ENCODE measurements at regions not wholly inside any gene's neighbourhood (a gene's known extent, or its start where the extent isn't known, plus 50 kb on each side); places are given as distances from the start of the nearest gene placed in this dataset.

DNA sequence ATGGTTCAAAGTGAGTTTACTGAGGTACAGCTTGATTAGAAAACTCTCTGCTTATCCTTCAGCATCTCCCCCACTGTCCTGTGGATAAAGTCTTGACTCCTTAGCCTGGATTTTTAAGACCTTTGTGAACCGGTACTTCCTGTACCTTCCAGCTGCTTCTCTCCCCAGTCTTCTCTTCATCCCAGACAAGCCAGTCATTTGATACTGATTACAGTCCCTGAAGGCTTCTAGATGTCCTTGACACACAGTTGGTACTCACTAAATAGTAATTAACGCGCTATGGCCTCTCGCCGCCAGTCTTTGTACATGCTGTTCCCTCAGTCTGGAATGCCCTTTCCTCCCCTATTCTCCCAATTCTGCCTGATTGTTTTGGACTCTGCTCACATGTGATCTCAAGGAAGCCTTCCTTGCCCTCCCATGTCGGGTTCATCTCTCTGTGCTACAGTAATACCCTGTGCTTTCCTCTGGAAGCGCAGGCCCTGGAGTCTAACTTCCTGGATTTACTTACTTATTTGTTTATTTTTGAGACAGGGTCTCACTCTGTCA lies 50.6 kb upstream of the PTGR2 start:
- DNase-seq (ENCODE audit: low read depth in 3 of 3), result no peak

DNA sequence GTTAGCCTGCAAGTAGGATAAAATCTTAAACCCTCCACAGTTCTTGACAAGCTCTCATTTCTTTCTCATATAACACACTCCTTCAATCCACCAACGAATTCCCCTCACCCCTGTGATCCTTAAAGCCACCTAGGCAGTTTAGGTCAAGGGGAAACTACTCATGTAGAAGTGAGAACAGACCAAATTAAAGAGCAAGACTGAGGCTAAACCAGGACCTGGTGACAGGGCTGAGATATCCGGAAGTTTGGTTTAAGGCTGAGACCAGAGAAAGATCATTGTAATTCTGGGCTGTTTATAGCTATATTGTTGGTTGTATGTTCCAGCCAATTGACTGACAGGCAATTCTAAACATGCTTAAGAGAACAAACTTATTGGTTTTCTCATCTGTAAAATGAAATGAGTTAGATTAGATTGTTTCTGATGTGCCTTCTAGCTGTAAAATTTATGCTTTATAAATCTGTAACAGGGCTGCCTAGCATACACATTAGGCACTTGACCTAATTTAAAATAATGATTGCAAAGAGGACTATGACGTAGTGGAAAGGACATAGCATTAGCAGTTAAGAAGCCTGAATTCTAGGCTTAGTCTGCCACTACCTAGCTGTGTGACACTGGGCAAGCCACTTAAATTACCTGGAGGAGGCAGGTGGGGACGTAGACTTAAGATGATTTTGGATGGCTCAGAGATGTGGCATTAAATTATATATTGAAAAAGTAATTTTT lies 53.9 kb upstream of the PTGR2 start:
- DNase-seq (ENCODE audit: low read depth in 3 of 3), result no peak

DNA sequence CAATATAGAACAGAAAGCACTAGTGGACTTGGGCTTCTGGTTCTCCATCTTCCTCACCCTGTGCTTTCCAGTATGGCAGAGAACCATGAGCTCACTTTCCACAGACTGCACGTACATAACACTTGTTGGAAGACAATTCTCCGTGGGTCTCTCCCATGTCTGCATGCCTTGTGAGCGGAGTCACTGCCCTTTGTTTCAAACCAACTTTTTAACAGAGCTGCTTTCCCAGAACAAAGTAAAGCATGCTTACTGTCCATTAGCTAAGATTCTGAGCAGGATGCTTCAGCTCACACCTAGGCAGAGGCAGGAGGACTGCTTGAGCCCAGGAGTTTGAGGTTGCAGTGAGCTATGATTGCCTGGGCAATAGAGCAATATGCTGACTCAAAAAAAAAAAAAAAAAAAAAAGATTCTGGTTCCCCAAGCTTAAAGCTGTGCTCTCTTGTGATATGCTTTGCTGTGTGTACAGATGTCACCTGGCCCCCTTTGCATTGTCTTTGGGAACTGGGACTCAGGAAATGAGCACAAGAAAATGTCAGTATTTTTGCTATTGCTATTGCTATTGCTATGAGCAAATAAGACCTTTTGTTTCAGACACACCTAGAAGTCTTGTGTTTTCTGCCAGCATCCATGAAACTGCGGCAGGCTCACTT lies 54.6 kb upstream of the PTGR2 start:
- no peak for DNase-seq (ENCODE audit: low read depth in 3 of 3)

DNA sequence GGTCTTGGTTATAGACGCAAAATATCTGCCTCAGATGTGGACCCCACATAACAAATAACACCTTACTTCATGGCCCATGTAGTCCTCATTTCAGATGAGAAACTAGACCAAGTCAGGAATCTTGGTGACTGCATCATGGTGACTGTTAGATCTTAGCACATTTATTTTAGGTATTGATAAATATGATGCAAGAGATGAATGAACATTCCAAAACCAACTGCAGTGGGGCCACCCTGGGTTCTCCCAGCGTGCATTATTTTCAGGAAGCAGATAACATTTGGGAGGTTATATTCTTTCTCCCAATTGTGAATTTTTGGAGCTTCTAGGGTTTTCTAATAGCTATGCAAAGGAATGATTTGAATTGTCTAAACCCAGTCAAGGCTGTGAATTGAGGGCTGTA lies 55.2 kb upstream of the PTGR2 start:
- DNase-seq (ENCODE audit: low read depth in 3 of 3), result no peak

DNA sequence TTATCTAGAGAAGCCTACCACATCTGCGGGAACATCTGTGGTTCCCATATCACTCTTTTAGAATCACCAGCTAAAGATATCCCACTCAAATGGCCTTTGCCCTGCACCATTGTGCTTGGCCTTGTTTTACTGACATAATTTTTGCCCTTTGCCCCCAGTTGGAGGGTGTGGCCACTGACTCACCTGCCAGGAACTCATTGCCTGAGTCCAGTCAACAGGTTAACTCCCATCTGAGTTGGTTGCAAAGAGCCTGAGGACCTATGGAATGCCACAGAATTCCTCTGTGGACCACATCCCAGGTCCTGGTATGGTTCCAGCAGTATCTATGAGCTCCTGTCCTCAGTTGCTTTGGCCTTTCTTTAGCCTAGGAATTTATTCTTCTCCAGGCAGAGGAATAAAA lies 55.7 kb upstream of the PTGR2 start:
- DNase-seq (ENCODE audit: low read depth in 3 of 3), result no peak

DNA sequence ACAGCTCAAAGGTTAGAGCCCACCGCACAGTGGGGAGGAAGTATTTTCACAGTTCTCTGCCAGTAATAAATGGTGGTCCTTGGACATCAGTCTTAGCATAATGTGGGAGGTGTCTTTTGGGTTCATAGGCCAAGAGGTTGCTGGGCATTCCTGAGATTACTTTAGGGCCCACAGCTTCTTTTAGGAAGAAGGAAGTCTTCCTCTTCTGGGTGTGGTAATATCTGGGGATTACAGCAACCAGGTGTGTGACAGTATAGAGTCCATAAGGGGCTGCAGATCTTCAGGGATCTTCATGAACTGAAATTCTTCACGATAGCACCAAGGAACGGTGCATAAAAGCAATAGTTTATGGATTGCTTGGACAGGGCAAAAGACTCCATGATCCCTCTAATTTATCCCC lies 56.2 kb upstream of the PTGR2 start:
- no peak for DNase-seq (ENCODE audit: low read depth in 3 of 3)

DNA sequence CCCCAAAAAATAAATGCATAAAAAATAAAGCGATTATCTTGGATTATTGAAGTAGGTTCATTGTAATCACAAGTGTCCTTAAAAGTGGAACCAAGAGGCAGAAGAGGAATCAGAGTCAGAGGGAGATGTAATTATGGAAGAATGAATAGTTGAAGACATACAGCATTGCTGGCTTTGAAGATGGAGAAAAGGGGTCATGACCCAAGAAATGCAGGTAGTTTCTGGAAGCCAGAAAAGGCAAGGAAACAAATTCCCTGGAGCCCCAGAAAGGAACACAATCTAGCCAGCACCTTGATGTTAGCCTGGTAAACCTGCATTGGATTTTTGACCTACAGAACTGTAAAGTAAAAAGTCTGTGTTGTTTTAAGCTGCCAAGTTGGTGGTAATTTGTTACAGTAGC lies 57.5 kb upstream of the PTGR2 start:
- no peak for DNase-seq (ENCODE audit: low read depth in 3 of 3)

DNA sequence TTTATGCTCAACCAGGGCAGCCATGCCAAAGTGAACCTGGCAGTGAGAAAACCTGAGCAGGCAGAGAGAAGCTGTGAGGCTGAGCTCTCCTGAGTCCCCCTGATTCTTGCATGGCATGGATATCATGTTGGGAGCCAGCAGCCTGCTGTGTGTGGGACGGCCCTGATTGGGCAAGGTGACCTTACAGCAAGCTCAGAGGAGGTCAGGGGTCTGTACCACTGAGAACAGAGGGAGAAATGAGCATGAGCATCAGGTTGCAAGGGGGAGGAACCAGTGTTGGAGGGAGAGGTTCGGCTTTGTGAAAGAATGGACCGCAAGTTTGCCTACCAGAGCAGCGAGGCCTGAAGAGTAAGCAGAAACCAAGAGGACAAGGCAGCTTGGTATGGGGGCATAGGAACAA lies 59.1 kb upstream of the PTGR2 start:
- DNase-seq (ENCODE audit: low read depth in 3 of 3), result no peak

DNA sequence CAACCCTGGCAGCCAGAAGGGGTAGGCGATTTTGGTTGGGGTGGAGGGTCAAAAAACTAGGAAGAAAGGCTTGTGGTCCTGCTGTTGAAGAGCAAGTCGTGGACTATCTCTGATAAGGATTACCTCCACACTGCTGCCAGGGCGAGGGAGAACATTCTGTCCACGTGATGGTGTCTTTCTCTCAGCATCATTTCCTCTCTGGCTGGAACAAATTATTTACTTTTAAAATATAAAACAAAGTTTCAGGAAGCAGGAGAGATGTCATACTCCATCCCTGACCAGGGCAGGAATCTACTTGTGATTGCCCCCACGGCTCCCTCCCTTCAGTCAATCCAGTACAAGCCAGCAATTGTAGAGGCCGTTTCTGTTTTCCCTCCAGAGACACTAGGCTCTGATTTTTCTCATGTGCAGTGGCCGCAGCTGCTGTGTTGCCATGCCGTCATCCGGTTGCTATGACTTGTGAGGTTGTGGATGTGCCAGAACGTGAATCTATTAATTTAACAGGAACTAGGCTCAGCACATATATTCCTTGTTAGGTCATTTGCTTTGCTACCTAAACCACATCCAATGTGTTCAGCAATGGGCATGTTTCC lies 61.5 kb upstream of the PTGR2 start:
- no peak for DNase-seq (ENCODE audit: low read depth in 3 of 3)

DNA sequence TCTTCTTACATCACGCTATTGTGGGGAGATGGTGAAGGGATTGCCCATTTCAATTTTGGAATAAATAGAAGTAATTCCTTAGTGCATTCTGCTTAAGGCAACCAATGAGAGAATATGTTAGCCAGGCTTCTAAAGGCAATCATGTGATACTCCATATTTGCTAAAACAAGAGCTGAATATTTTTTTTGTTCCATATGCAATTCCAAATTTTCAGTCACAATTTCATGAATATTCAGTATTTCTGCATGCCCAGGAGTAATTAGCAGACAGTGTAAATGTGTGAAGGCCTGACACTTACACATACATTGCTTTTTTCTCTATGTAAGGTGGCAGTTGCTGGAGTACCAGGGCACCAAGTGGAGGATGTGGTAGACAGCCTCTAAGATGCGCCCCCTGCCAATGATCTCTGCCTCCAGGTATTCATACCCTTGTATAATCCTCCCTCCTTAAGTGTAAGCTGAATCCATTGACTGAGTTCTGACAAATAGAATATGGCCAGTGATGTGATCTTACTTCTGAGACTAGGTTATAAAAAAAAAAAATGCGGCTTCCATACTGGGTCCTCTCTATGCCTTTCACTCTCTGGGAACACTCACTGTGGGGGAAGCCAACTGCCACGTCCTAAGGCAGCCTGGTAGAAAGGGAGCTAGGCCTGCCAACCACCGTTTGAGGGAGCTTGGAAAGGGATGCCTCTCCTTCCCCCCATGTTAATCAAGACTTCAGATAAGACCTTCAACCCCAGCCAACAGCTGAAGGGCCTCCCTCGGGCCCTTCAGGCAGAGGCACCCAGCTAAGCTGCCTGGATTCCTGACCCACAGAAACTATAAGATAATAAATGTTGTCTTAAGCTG lies 62.7 kb upstream of the PTGR2 start:
- no peak for DNase-seq (ENCODE audit: low read depth in 3 of 3)

DNA sequence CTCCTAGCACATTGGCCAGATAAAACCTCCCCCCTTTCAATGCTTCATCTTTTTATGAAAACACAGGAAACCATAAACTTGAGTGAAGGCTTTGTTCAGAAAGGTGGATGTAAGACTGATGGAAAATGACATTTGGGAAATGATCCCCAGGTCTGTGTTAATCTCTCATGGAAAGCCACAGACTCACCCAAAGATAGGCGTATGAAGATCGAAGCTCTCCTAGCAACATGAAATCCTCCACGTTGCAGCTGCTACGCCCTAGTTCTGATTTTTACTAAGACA lies 63.4 kb upstream of the PTGR2 start:
- no peak for DNase-seq (ENCODE audit: low read depth in 3 of 3)

DNA sequence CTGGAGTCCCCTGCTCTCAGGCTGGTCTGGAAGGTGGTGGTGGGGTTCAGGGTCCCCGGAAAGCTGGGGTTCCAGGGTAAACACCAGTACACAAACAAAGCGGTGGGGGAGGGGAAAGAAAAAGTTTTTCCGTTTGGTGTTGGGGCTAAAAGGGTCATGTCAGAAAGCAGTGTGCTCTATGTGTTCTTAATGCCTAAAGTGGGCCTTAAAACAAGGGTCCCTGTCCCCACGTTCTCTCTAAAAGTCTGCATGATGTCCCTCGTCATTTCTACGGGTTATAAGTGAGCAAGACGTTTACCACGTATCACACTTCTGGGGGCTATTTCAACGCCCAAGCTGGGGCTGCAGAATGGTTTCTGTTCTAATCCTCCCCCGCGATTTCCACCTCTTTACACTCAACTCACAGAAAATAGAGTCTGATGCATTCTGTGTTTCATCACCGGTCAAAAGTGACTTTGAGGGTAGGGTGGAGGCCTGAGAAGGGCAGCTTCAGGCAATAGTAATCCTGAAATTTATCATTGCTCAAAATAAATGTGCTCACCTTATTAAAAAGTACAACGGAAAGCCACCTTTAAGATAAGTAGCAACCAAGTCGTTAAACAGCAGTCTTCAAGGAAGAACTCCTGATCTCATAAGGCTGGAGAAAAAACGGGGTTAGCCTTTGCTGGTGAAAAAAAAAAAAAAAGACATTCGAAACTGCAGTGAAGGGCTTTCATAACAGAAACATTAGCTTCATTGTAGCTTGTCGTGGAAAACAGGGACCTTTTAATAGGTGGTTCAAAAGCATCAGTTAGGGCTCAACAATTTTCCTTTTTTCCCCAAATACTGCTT lies 63.9 kb upstream of the PTGR2 start:
- peak in 2 of 3 donors; percentile 44 to 63 for DNase-seq (ENCODE audit: low read depth in 3 of 3)

DNA sequence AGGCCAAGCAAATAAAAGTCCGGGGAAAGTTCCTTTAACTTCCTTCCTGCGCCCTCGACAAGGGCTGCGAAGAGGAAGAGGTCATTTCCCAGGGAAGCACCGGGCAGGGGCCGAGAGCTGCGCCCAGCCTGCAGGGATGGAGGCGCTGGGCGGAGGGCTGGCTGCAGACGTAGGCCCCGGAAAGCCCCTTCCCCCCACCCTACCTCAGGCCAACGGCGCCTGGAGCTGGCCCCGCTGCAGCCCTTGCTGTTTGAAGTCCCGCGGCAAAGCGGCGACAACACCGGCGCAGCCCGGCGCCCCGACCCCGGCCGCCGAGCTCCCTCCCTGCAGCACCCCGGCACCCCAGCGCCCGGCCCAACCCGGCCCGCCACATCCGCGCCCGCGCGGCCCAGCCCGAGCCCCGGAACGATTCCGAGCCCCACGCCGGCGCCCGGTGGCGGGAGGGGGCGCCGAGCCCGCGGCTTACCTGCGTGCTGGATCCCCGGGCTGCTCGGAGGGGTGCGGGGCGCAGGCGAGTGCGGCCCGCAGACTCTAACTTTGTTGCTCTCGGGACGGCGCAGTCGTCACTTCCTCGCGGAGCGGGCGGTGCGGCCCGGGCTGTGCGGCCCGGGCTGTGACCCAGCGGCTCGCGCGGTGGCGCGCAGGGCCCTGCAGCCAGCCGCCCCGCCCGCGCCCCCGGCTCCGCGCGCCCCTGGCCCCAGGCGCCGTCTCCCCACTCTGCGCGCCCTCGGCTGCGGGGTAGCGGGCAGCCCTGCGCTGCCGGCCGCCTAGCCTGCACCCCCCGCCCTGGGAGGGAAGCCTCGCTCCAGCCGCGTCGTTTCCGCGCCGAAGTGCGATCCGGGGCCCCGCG lies 64.8 kb upstream of the PTGR2 start:
- DNase-seq (ENCODE audit: low read depth in 3 of 3), result peak in 1 of 3 donors; percentile 44

DNA sequence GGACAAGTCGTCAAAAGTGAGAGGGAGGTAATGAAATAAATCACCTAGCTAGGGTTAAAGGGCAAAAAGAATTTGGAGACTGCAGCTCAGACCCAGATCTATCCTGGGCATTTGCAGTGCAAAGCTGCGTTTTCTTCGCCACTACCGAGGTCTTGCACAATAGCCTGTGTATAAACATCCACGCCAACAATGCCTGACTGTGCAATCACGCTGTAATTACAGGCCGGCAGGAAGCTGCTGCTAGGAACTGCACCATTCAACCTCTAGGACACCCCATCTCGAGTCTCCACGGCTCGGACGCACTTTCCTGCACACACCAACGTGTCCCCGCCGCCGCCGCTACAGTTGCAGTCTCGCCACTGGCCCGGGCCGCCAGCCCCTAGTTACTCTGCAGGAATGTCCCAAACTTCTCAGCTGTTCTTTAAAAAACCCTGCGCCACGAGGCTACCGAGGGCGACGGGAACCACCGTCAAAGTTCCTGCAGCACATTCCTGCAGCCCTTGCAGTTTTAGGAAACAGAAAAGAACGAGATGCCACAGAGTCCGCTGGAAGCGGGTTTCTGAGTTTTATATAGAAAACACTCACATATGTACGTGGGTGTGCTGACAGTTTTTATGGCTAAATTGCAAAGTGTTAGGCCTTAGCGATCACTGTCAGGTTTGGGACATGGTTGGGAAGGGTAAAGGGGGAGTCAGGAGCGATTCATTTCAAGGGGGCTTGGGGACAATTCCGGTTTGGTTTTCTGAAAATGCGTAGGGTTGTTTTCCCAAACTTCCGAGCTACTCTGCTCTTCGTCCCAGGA lies 65.6 kb upstream of the PTGR2 start:
- peak in 1 of 3 donors; percentile 49 for DNase-seq (ENCODE audit: low read depth in 3 of 3)

DNA sequence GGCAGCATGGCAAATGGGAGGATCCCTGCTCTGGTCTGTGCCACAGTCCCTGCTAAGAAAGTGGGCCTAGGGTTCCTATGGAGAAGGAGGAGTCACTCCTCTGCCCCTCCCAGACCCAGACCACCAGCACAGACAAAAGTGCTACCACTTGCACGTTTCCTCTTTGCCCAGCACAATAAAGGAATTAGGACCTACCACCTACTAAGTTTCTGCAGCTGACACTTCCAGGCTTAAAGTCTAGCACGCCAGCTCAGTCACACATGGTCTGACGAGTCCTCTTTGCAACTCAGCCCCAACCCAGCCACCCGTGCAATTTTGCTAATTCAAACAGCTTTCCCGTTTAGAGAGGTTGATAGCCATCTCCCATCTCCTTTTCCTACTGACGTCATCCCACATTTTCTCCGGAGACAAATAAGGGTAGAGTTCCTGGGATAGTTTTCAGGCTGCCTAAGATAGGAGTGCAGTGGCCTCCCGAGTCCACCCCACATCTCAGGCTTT lies 66.2 kb upstream of the PTGR2 start:
- DNase-seq (ENCODE audit: low read depth in 3 of 3), result no peak

DNA sequence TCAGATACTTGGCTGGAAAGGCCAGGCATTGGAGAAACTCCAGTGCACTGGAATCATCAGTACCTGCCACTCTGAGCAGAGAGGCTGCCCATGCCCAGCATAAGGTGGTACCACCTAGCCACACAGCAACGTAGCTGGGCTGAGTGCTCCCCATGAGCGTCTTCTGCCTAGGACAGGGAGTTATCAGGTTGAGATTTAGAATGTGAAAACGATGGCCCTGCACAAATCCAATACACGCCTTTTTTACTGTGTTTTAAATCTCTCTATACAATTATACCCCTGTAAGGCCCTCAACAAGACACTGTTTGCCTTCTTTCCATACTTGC lies 66.7 kb upstream of the PTGR2 start:
- no peak for DNase-seq (ENCODE audit: low read depth in 3 of 3)

DNA sequence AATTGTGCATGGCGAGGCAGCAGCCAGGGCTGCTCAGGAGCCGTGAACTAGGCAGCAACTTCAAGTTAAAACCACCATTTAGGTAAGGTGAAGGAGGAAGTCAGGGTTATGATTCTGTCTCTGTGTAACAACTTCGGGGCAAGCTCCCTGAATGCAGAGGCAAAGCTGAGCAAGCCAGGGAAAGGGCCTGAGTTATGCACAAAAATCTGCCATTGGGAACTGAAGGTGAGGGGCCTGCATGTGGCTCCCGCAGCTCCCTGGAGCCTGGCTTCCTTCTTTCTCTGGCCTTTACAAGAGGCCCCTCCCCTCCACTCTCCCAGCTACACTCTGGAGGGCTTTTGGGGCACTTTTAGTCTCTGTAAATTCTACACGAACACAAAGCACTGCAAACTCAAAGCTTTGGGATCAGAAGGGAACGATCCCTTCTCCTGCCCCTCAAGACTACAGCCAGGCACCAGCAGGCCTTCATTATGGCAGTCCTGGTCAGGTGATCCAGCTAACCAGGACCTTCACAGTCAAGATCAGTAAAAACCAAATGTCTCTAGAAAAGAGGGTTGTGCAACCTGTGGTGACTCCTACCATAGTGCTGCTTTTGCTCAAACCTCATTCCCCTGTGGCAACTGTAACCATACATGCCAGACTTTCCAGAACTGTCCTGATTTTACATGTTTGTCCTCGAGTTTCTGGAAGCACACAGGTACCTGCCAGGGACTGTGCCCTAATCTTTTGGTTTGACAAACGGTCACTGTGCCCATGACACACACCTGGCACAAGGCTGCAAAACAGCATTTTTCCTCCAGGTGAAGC lies 67.2 kb upstream of the PTGR2 start:
- no peak for DNase-seq (ENCODE audit: low read depth in 3 of 3)

DNA sequence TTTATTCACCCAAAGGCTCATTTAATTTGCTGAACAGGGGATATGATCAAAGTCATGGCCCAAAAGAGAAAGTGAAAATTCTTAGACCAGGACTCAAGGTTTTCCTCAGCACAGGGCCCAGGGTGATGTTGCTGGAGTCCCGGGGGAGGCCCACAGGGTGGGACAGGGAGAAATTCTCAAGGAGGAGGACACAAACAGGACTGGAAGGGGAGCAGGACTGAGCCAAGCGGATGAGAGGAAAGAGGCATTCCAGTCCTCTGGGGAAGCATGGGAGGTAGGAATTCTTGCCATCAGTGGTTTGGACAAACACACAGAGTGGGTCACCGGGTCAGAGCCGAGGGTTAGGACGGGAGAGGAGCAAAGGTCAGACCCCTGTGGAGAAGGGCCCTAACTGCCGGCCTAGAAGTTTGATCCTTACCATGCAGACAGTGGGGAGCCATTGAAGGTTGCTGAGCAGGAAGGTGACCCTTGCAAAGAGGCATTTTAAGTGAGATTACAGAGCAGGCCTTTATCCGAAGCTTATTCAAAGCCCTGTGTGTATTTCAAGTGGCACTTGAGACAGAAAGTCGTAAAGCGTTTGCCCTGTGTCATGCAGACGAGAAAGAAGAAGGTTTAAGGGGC lies 68.4 kb upstream of the PTGR2 start:
- no peak for DNase-seq (ENCODE audit: low read depth in 3 of 3)
